ENCODE measurements at regions not wholly inside any gene's neighbourhood (a gene's known extent, or its start where the extent isn't known, plus 50 kb on each side); places are given as distances from the start of the nearest gene placed in this dataset.

DNA sequence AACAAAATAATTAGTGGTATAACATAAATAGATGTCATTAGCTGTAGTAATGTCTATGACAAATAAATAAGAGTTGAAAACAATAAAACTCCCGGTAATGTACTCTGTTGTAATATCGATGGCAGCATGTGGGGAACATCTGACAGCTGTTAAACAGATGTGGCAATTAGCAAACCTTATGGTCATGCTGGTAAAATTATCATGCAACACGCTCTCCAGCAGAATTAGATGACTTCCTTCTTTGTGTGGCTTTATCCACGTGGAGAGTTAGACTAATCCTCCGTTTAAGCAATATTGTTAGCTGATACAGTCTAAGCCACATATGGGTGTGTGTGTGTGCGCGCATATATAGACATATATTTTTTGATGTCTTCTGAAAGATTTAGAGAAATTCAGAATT is 77.7 kb upstream of the ZFP64 start:
- no peak for TF ChIP-seq EZH2 (IDR thresholded peaks at IDR 0.05; ENCODE audit: insufficient read depth, poor library complexity, severe bottlenecking)
- no peak for TF ChIP-seq EZH2phosphoT487 (IDR thresholded peaks at IDR 0.05; ENCODE audit: insufficient read depth, low read depth)
